ENCODE measurements at regions not wholly inside any gene's neighbourhood (a gene's known extent, or its start where the extent isn't known, plus 50 kb on each side); places are given as distances from the start of the nearest gene placed in this dataset.

GRCh38 chr2:128442053-128442751, 123.5 kb upstream of the HS6ST1 start (continued):
- TF ChIP-seq DDIT3 (CRISPR knock-in tag; IDR thresholded peaks at IDR 0.05) = no peak
- no peak for TF ChIP-seq ZMAT3 (CRISPR knock-in tag; conservative IDR thresholded peaks at IDR 0.05)
- TF ChIP-seq YEATS2 (CRISPR knock-in tag; IDR thresholded peaks at IDR 0.05; ENCODE audit: borderline replicate concordance) = no peak
- no peak for TF ChIP-seq EHMT2 (IDR thresholded peaks at IDR 0.05; ENCODE audit: borderline replicate concordance, low read depth, low read length)
- no peak for TF ChIP-seq ZNF781 (CRISPR knock-in tag; IDR thresholded peaks at IDR 0.05; ENCODE audit: borderline replicate concordance, not compliant biosample characterization)
- no peak for TF ChIP-seq WIZ (CRISPR knock-in tag; IDR thresholded peaks at IDR 0.05)
- TF ChIP-seq ZNF562 (CRISPR knock-in tag; IDR thresholded peaks at IDR 0.05; ENCODE audit: borderline replicate concordance) = no peak
- TF ChIP-seq TBP (CRISPR knock-in tag; IDR thresholded peaks at IDR 0.05) = no peak
- no peak for TF ChIP-seq ATF6 (CRISPR knock-in tag; conservative IDR thresholded peaks at IDR 0.05)
- peak; percentile 57; the same call in 1 of the 2 replicates for TF ChIP-seq SP5 (CRISPR knock-in tag; IDR thresholded peaks at IDR 0.05; ENCODE audit: borderline replicate concordance, low read depth)
- no peak for TF ChIP-seq RCOR2 (CRISPR knock-in tag; IDR thresholded peaks at IDR 0.05)
- peak; percentile 25; the same call in 1 of the 2 replicates for TF ChIP-seq CREM (IDR thresholded peaks at IDR 0.05)
- no peak for TF ChIP-seq CREM (CRISPR knock-in tag; IDR thresholded peaks at IDR 0.05)
- no peak for TF ChIP-seq SMAD9 (CRISPR knock-in tag; IDR thresholded peaks at IDR 0.05)
- TF ChIP-seq ZSCAN29 (CRISPR knock-in tag; conservative IDR thresholded peaks at IDR 0.05) = no peak
- no peak for TF ChIP-seq ZNF546 (CRISPR knock-in tag; conservative IDR thresholded peaks at IDR 0.05)
- TF ChIP-seq, protein P1, sequence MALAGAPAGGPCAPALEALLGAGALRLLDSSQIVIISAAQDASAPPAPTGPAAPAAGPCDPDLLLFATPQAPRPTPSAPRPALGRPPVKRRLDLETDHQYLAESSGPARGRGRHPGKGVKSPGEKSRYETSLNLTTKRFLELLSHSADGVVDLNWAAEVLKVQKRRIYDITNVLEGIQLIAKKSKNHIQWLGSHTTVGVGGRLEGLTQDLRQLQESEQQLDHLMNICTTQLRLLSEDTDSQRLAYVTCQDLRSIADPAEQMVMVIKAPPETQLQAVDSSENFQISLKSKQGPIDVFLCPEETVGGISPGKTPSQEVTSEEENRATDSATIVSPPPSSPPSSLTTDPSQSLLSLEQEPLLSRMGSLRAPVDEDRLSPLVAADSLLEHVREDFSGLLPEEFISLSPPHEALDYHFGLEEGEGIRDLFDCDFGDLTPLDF (CRISPR knock-in tag; IDR thresholded peaks at IDR 0.05) = no peak
- no peak for TF ChIP-seq TERF1 (CRISPR knock-in tag; IDR thresholded peaks at IDR 0.05)
- no peak for TF ChIP-seq ZNF615 (CRISPR knock-in tag; IDR thresholded peaks at IDR 0.05; ENCODE audit: borderline replicate concordance)
- TF ChIP-seq SP1 (IDR thresholded peaks at IDR 0.05) = no peak
- TF ChIP-seq SP1 (CRISPR knock-in tag; IDR thresholded peaks at IDR 0.05) = no peak
- TF ChIP-seq PATZ1 (CRISPR knock-in tag; IDR thresholded peaks at IDR 0.05) = no peak
- no peak for TF ChIP-seq SRF (IDR thresholded peaks at IDR 0.05; ENCODE audit: low read depth, low read length)
- TF ChIP-seq ARNT (IDR thresholded peaks at IDR 0.05) = no peak
- TF ChIP-seq SMARCE1 (IDR thresholded peaks at IDR 0.05; ENCODE audit: borderline replicate concordance) = no peak
- TF ChIP-seq CHD2 (IDR thresholded peaks at IDR 0.05; ENCODE audit: low read depth, low read length) = no peak
- TF ChIP-seq POLR2A (IDR thresholded peaks at IDR 0.05; ENCODE audit: insufficient read depth in 1 of 2, low read depth in 2 of 2, low read length in 2 of 2) = no peak
